ENCODE measurements at regions not wholly inside any gene's neighbourhood (a gene's known extent, or its start where the extent isn't known, plus 50 kb on each side); places are given as distances from the start of the nearest gene placed in this dataset.

DNA sequence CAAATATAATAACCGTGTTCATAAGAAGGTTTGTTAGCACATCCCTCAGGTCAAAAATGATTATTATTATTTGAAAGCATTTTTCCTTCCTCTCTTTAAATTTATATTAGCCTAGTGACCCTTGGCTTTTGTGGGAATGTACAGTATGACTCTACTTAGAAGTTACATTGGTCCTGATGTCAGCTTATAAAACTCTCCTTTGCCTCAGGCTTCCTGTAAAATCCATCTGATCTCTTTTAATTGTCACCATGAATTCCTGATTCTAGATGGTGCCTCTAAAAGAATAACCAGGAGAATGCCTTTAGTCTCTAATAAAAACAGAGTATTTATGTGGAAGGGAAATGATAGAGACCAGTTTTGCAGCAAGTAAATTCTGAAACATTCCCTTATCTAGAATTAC lies 1134.4 kb downstream of the XPNPEP1 start:
- H3K27me3 ChIP-seq: no peaks in the 10 kb centered on the region
- H3K9me3 ChIP-seq (ENCODE audit: low read depth): no peaks in the 10 kb centered on the region
- TF ChIP-seq, protein P1, sequence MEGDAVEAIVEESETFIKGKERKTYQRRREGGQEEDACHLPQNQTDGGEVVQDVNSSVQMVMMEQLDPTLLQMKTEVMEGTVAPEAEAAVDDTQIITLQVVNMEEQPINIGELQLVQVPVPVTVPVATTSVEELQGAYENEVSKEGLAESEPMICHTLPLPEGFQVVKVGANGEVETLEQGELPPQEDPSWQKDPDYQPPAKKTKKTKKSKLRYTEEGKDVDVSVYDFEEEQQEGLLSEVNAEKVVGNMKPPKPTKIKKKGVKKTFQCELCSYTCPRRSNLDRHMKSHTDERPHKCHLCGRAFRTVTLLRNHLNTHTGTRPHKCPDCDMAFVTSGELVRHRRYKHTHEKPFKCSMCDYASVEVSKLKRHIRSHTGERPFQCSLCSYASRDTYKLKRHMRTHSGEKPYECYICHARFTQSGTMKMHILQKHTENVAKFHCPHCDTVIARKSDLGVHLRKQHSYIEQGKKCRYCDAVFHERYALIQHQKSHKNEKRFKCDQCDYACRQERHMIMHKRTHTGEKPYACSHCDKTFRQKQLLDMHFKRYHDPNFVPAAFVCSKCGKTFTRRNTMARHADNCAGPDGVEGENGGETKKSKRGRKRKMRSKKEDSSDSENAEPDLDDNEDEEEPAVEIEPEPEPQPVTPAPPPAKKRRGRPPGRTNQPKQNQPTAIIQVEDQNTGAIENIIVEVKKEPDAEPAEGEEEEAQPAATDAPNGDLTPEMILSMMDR (IDR thresholded peaks at IDR 0.05; ENCODE audit: low read depth, low read length): no peak
- H3K36me3 ChIP-seq: no peaks in the 10 kb centered on the region
- no peak overlapping the region for H3K27ac ChIP-seq
- H3K4me1 ChIP-seq (ENCODE audit: low read depth): no peaks in the 10 kb centered on the region
- no peak for DNase-seq (ENCODE audit: low read depth in 1 of 2, low spot score in 1 of 2)
- H3K4me3 ChIP-seq: no peak overlapping the region

DNA sequence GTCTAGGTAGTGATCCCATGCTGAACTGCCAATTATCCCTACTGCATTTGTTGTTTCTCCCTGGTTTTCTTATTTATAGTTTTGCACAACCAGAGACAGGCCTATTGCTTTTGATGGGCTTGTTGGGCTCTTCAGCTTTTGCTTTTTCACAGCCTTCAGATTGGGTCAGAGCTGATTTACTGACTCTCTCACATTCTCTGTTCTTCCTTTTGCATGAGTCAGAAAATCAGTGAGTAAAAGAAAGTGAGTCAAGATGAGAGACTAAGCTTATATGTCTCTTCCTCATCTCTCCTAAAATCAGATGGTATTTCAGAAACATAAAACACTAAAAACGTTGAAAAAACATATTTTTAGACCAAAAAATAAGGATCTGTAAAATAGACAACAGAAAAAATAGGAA lies 1135.4 kb downstream of the XPNPEP1 start:
- Histone ChIP-seq H3K9me3 (ENCODE audit: low read depth) (no peaks in the 10 kb centered on the region), H3K27me3 (no peaks in the 10 kb centered on the region), H3K36me3 (no peaks in the 10 kb centered on the region), H3K4me3 (no peak overlapping the region), H3K27ac (no peak overlapping the region), H3K4me1 (ENCODE audit: low read depth) (no peaks in the 10 kb centered on the region)
- TF ChIP-seq, protein P1 (IDR thresholded peaks at IDR 0.05; ENCODE audit: low read depth, low read length): no peak
- DNase-seq (ENCODE audit: low read depth in 1 of 2, low spot score in 1 of 2): no peak

DNA sequence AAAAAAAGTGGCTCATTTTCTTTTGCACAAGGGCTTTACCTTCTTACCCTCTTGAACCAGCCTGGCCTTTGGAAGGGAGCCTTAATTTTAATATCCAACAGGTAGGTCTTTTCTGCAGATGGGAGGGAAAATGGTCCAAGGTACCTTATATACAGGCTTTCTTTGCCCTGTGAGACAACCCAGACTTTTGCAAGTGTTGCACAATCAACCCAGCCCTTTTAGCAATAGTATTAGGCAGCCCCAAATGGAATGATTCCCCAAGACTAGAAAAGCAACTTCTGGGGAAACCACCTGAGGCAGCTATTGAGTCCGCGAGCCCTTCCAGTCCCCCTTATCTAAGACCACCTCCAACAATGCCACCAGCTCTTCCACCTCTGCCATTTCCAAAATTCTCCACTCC lies 1138.3 kb downstream of the XPNPEP1 start:
- Histone ChIP-seq H3K27me3 (no peaks in the 10 kb centered on the region), H3K36me3 (no peaks in the 10 kb centered on the region), H3K4me1 (ENCODE audit: low read depth) (no peaks in the 10 kb centered on the region), H3K27ac (no peak overlapping the region), H3K4me3 (no peak overlapping the region), H3K9me3 (ENCODE audit: low read depth) (no peaks in the 10 kb centered on the region)
- TF ChIP-seq, protein P1 (IDR thresholded peaks at IDR 0.05; ENCODE audit: low read depth, low read length): no peak
- DNase-seq (ENCODE audit: low read depth in 1 of 2, low spot score in 1 of 2): no peak

DNA sequence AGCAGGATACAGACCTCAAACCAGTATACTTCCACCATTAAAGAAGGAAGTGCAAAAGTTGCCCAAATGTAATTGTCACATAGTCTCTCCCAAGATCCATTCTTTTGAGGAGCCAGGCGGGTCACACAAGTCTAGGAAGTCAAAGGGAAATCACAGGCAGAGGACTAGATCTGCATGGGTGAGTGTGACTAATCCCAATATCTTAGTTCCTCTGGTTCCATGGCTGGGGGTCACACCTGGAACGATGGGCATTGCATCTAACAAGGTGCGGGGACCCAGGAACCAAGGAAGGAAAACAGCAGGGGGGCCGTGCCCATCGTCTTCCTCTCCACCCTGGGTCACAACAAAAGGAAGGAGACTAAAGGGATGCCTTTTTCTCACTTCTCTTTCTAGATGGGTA lies 1138.8 kb downstream of the XPNPEP1 start:
- Histone ChIP-seq H3K27ac (no peak overlapping the region), H3K4me3 (no peak overlapping the region), H3K36me3 (no peaks in the 10 kb centered on the region), H3K9me3 (ENCODE audit: low read depth) (no peaks in the 10 kb centered on the region), H3K4me1 (ENCODE audit: low read depth) (no peaks in the 10 kb centered on the region), H3K27me3 (no peaks in the 10 kb centered on the region)
- no peak for DNase-seq (ENCODE audit: low read depth in 1 of 2, low spot score in 1 of 2)
- TF ChIP-seq, protein P1 (IDR thresholded peaks at IDR 0.05; ENCODE audit: low read depth, low read length): no peak

DNA sequence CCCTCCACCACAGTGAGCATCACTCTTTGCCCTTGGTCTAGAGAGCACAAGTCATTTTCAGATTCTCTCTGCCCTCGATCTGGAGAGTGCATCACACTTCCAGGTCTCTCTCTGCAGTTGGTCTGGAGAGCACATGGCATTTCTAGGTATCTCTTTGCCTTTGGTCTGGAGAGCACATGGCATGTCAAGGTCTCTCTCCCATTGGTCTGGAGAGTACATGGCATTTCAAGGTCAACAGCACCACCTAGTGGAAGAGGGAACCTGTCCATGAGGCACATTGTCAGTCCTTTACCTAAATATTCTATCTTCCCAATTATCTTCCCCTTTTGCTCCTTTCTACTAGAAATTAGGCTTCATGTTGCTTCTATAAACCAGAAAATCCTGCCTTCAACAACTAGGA lies 1139.4 kb downstream of the XPNPEP1 start:
- Histone ChIP-seq H3K27me3 (no peaks in the 10 kb centered on the region), H3K4me1 (ENCODE audit: low read depth) (no peaks in the 10 kb centered on the region), H3K9me3 (ENCODE audit: low read depth) (no peaks in the 10 kb centered on the region), H3K4me3 (no peak overlapping the region), H3K36me3 (no peaks in the 10 kb centered on the region), H3K27ac (no peak overlapping the region)
- TF ChIP-seq, protein P1 (IDR thresholded peaks at IDR 0.05; ENCODE audit: low read depth, low read length): peak; percentile 38
- peak in 1 of 2 donors; percentile 56 for DNase-seq (ENCODE audit: low read depth in 1 of 2, low spot score in 1 of 2)

DNA sequence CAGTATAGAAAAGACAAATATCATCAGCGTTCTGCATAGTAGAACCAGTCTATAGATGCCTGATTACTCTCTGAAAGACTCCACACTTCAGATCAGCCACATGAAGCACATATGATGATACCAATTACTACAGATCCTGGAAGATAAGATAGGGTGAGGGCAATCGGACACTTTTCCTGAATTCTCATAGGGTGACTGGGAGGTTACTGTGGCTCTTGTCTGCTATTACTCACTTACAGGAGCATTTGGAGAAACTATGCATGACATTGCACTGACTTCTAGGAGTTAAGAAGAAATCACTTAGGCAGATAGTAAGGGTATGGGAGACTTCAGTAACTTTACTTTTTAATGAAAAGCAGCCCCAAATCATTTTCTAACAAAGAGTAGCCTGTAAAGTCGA lies 1140.9 kb downstream of the XPNPEP1 start:
- Histone ChIP-seq H3K27me3 (no peaks in the 10 kb centered on the region), H3K36me3 (no peaks in the 10 kb centered on the region), H3K4me1 (ENCODE audit: low read depth) (no peaks in the 10 kb centered on the region), H3K4me3 (no peak overlapping the region), H3K9me3 (ENCODE audit: low read depth) (no peaks in the 10 kb centered on the region), H3K27ac (no peak overlapping the region)
- TF ChIP-seq, protein P1 (IDR thresholded peaks at IDR 0.05; ENCODE audit: low read depth, low read length): no peak
- no peak for DNase-seq (ENCODE audit: low read depth in 1 of 2, low spot score in 1 of 2)
